Naive thymus-derived CD4-positive, alpha-beta T cell (primary cell): ENCODE measurements at regions not wholly inside any gene's neighbourhood (a gene's known extent, or its start where the extent isn't known, plus 50 kb on each side); places are given as distances from the start of the nearest gene placed in this dataset.

Experiments used
- ATAC-seq: fragments of 150-1000 bp; cut with Tn5 transposase; 2 replicates; pipeline ENCODE4 v1.10.0; 2021; ENCODE audit warnings: mild to moderate bottlenecking, moderate library complexity
- CTCF ChIA-PET: fragments of 350-600 bp; sonication (Branson Sonifier 250); formaldehyde crosslinking; loops from one replicate; lab custom pipeline; 2021; ENCODE audit warnings: antibody characterized with exemption; lab: Charles Lee
- POLR2A ChIA-PET: fragments of 350-600 bp; sonication (Branson Sonifier 250); formaldehyde crosslinking; loops from one replicate; lab custom pipeline; 2021; ENCODE audit warnings: antibody characterized with exemption, inconsistent platforms; lab: Charles Lee
- DNase-seq, 9 donors: peaks; one replicate each; pipeline versions ENCODE4 v3.0.0 to v3.0.0-alpha.2; 2020 to 2022; ENCODE audit warnings: mixed read lengths in 1 of 9
- H3K27ac ChIP-seq: one replicate; pipeline ENCODE4 v1.7.0; 2013; ENCODE audit warnings: mild to moderate bottlenecking, low read depth, low read length, moderate library complexity
- H3K27me3 ChIP-seq, 2 donors: one replicate each; pipeline ENCODE4 v1.7.0; 2013; ENCODE audit warnings: low read length in 2 of 2, mild to moderate bottlenecking in 2 of 2, moderate library complexity in 2 of 2; ENCODE audit not compliant: control insufficient read depth in 2 of 2, insufficient read depth in 2 of 2
- H3K36me3 ChIP-seq, 3 experiments: 1 replicate in 2 of 3; 2 replicates in 1 of 3; pipeline ENCODE4 v1.7.0; 2013; ENCODE audit warnings: low read length in 3 of 3, mild to moderate bottlenecking in 3 of 3, moderate library complexity in 1 of 3; ENCODE audit not compliant: insufficient read depth in 3 of 3, control insufficient read depth in 2 of 3
- H3K4me1 ChIP-seq, 2 donors: one replicate each; pipeline ENCODE4 v1.7.0; 2013; ENCODE audit warnings: low read length in 2 of 2, mild to moderate bottlenecking in 2 of 2, moderate library complexity in 1 of 2; ENCODE audit not compliant: control insufficient read depth in 2 of 2, insufficient read depth in 2 of 2
- H3K4me3 ChIP-seq: 2 replicates; pipeline ENCODE4 v1.7.0; 2013; ENCODE audit warnings: mild to moderate bottlenecking, low read length
- H3K9me3 ChIP-seq, 3 experiments: 1 replicate in 2 of 3; 2 replicates in 1 of 3; pipeline ENCODE4 v1.7.0; 2013; ENCODE audit warnings: low read length in 3 of 3; ENCODE audit not compliant: control insufficient read depth in 2 of 3
- H3K27ac Mint-ChIP-seq, 9 donors: one replicate each; pipeline ENCODE4 v1.8.0; 2020 to 2022; ENCODE audit warnings: mixed read lengths in 9 of 9, mild to moderate bottlenecking in 8 of 9, moderate library complexity in 5 of 9, inconsistent platforms in 2 of 9
- H3K27me3 Mint-ChIP-seq, 5 donors: one replicate each; pipeline ENCODE4 v1.8.0; 2021 to 2022; ENCODE audit warnings: mixed read lengths in 5 of 5, mild to moderate bottlenecking in 1 of 5
- H3K36me3 Mint-ChIP-seq, 5 donors: one replicate each; pipeline ENCODE4 v1.8.0; 2020 to 2022; ENCODE audit warnings: mixed read lengths in 5 of 5, mild to moderate bottlenecking in 3 of 5, inconsistent platforms in 1 of 5
- H3K4me1 Mint-ChIP-seq, 7 donors: one replicate each; pipeline ENCODE4 v1.8.0; 2020 to 2022; ENCODE audit warnings: mixed read lengths in 7 of 7, mild to moderate bottlenecking in 3 of 7, inconsistent platforms in 1 of 7
- H3K4me3 Mint-ChIP-seq, 10 donors: one replicate each; pipeline ENCODE4 v1.8.0; 2020 to 2022; ENCODE audit warnings: mild to moderate bottlenecking in 10 of 10, mixed read lengths in 10 of 10, moderate library complexity in 6 of 10, inconsistent platforms in 2 of 10
- H3K9me3 Mint-ChIP-seq, 11 donors: one replicate each; pipeline ENCODE4 v1.8.0; 2020 to 2022; ENCODE audit warnings: mixed read lengths in 11 of 11, mild to moderate bottlenecking in 4 of 11, inconsistent platforms in 1 of 11, moderate library complexity in 1 of 11
- intact Hi-C, 2 donors: fragments of 100-400 bp; cut with micrococcal nuclease; formaldehyde crosslinking; loops; one replicate each; pipeline ENCODE4 v1.15.1; 2023

GRCh38 chr2:144606466-144607095 lies 86.7 kb upstream of the ZEB2 start:
- no peak overlapping the region for H3K27ac Mint-ChIP-seq
- intact Hi-C loops: no loop called here
- H3K27ac ChIP-seq: no peak overlapping the region
- H3K9me3 Mint-ChIP-seq: no peaks in the 10 kb centered on the region
- H3K36me3 Mint-ChIP-seq: no peaks in the 10 kb centered on the region
- no peaks in the 10 kb centered on the region for H3K36me3 ChIP-seq
- no peaks in the 10 kb centered on the region for H3K27me3 ChIP-seq
- peaks cover 0 to 6% (median 4%) of the 10 kb centered on the region in 5 donors for H3K27me3 Mint-ChIP-seq
- H3K4me1 ChIP-seq: no peaks in the 10 kb centered on the region
- no peak overlapping the region for H3K4me3 ChIP-seq
- ChIA-PET CTCF (no interaction called here), POLR2A (no interaction called here)
- ATAC-seq (peak; percentile 34), DNase-seq (no peak)
- no peaks in the 10 kb centered on the region for H3K9me3 ChIP-seq
- H3K4me1 Mint-ChIP-seq: peaks cover 0 to 3% (median 0%) of the 10 kb centered on the region in 7 donors
- no peak overlapping the region for H3K4me3 Mint-ChIP-seq

- peaks cover 0 to 6% (median 0%) of the 10 kb centered on the region in 5 donors for H3K27me3 Mint-ChIP-seq
- H3K27ac Mint-ChIP-seq: no peak overlapping the region
- Histone ChIP-seq H3K27me3 (no peaks in the 10 kb centered on the region), H3K4me3 (no peak overlapping the region), H3K9me3 (no peaks in the 10 kb centered on the region), H3K36me3 (no peaks in the 10 kb centered on the region), H3K27ac (no peak overlapping the region), H3K4me1 (no peaks in the 10 kb centered on the region)
- DNase-seq: no peak
- CTCF ChIA-PET: no interaction called here
- no peak overlapping the region for H3K4me3 Mint-ChIP-seq
- H3K36me3 Mint-ChIP-seq: no peaks in the 10 kb centered on the region
- no peaks in the 10 kb centered on the region for H3K9me3 Mint-ChIP-seq
- intact Hi-C loops: no loop called here
- ATAC-seq: no peak
- POLR2A ChIA-PET: no interaction called here
- peaks cover 0 to 3% (median 0%) of the 10 kb centered on the region in 7 donors for H3K4me1 Mint-ChIP-seq
These were observed 85.4 kb upstream of the ZEB2 start for GRCh38 chr2:144605231-144605840.

- no peak overlapping the region for H3K4me3 Mint-ChIP-seq
- Histone ChIP-seq H3K27ac (no peak overlapping the region), H3K36me3 (no peaks in the 10 kb centered on the region), H3K27me3 (no peaks in the 10 kb centered on the region), H3K4me3 (no peak overlapping the region), H3K4me1 (no peaks in the 10 kb centered on the region), H3K9me3 (no peaks in the 10 kb centered on the region)
- CTCF ChIA-PET: no interaction called here
- H3K27ac Mint-ChIP-seq: no peak overlapping the region
- peaks cover 0 to 4% (median 0%) of the 10 kb centered on the region in 5 donors for H3K36me3 Mint-ChIP-seq
- POLR2A ChIA-PET: no interaction called here
- H3K4me1 Mint-ChIP-seq: peaks cover 0 to 4% (median 0%) of the 10 kb centered on the region in 7 donors
- DNase-seq (no peak), ATAC-seq (no peak)
- peaks cover 0 to 9% (median 7%) of the 10 kb centered on the region in 5 donors for H3K27me3 Mint-ChIP-seq
- intact Hi-C loops: no loop called here
- H3K9me3 Mint-ChIP-seq: peaks cover 0 to 7% (median 0%) of the 10 kb centered on the region in 11 donors
These were observed 83.4 kb upstream of the ZEB2 start for GRCh38 chr2:144603334-144603733.

GRCh38 chr2:144598906-144599305 lies 79.0 kb upstream of the ZEB2 start:
- Histone ChIP-seq H3K36me3 (no peaks in the 10 kb centered on the region), H3K9me3 (no peaks in the 10 kb centered on the region), H3K27ac (no peak overlapping the region), H3K4me1 (peaks cover 0 to 12% of the 10 kb centered on the region in 2 donors), H3K4me3 (no peak overlapping the region), H3K27me3 (no peaks in the 10 kb centered on the region)
- DNase-seq: no peak
- H3K4me3 Mint-ChIP-seq: peak overlapping the region in 1 of 10 donors; percentile 67
- intact Hi-C loops: no loop called here
- peaks cover 0 to 7% (median 2%) of the 10 kb centered on the region in 11 donors for H3K9me3 Mint-ChIP-seq
- peaks cover 0 to 9% (median 0%) of the 10 kb centered on the region in 7 donors for H3K4me1 Mint-ChIP-seq
- ChIA-PET POLR2A (no interaction called here), CTCF (no interaction called here)
- peaks cover 0 to 13% (median 8%) of the 10 kb centered on the region in 5 donors for H3K27me3 Mint-ChIP-seq
- no peak for ATAC-seq
- peaks cover 0 to 4% (median 0%) of the 10 kb centered on the region in 5 donors for H3K36me3 Mint-ChIP-seq
- H3K27ac Mint-ChIP-seq: no peak overlapping the region

GRCh38 chr2:144597894-144598593 lies 78.1 kb upstream of the ZEB2 start:
- POLR2A ChIA-PET: no interaction called here
- H3K27ac Mint-ChIP-seq: peak overlapping the region in 1 of 9 donors; percentile 65
- no peak overlapping the region for H3K27ac ChIP-seq

GRCh38 chr2:144597388-144597787 lies 77.5 kb upstream of the ZEB2 start:
- CTCF ChIA-PET: no interaction called here
- H3K9me3 Mint-ChIP-seq: peaks cover 0 to 7% (median 2%) of the 10 kb centered on the region in 11 donors
- DNase-seq (no peak), ATAC-seq (no peak)
- no peak overlapping the region for H3K27ac Mint-ChIP-seq
- no peak overlapping the region for H3K4me3 ChIP-seq
- H3K36me3 Mint-ChIP-seq: peaks cover 0 to 4% (median 0%) of the 10 kb centered on the region in 5 donors
- intact Hi-C loops: no loop called here
- no peaks in the 10 kb centered on the region for H3K36me3 ChIP-seq
- no peaks in the 10 kb centered on the region for H3K27me3 ChIP-seq
- peaks cover 0 to 12% of the 10 kb centered on the region in 2 donors for H3K4me1 ChIP-seq
- H3K9me3 ChIP-seq: no peaks in the 10 kb centered on the region
- H3K27ac ChIP-seq: no peak overlapping the region
- POLR2A ChIA-PET: no interaction called here
- peaks cover 0 to 9% (median 0%) of the 10 kb centered on the region in 7 donors for H3K4me1 Mint-ChIP-seq
- H3K27me3 Mint-ChIP-seq: peaks cover 0 to 13% (median 8%) of the 10 kb centered on the region in 5 donors
- no peak overlapping the region for H3K4me3 Mint-ChIP-seq

More at GRCh38 chr2:144597894-144598593, 78.1 kb upstream of the ZEB2 start:
- Mint-ChIP-seq H3K36me3 (peaks cover 0 to 4% (median 0%) of the 10 kb centered on the region in 5 donors), H3K4me3 (peak overlapping the region in 1 of 10 donors; percentile 67), H3K9me3 (peaks cover 0 to 7% (median 2%) of the 10 kb centered on the region in 11 donors), H3K27me3 (peaks cover 0 to 13% (median 8%) of the 10 kb centered on the region in 5 donors), H3K4me1 (peaks cover 0 to 9% (median 0%) of the 10 kb centered on the region in 7 donors)
- Histone ChIP-seq H3K9me3 (no peaks in the 10 kb centered on the region), H3K36me3 (no peaks in the 10 kb centered on the region), H3K27me3 (no peaks in the 10 kb centered on the region), H3K4me1 (peaks cover 0 to 12% of the 10 kb centered on the region in 2 donors), H3K4me3 (no peak overlapping the region)
- intact Hi-C loops: no loop called here
- DNase-seq (no peak), ATAC-seq (peak; percentile 48)
- CTCF ChIA-PET: no interaction called here
